ENCODE measurements at regions not wholly inside any gene's neighbourhood (a gene's known extent, or its start where the extent isn't known, plus 50 kb on each side); places are given as distances from the start of the nearest gene placed in this dataset.

- DNase-seq = no peak
Measured at GRCh38 chr1:240004086-240004749, 87.5 kb upstream of the FMN2 start.

GRCh38 chr1:240005997-240006650 lies 85.6 kb upstream of the FMN2 start:
- DNase-seq = no peak

GRCh38 chr1:240008298-240008697 lies 83.4 kb upstream of the FMN2 start:
- DNase-seq = no peak

- no peak for DNase-seq
Measured at GRCh38 chr1:240014051-240014450, 77.6 kb upstream of the FMN2 start.

- DNase-seq = no peak
Measured at GRCh38 chr1:240018617-240019016, 73.1 kb upstream of the FMN2 start.

GRCh38 chr1:240019524-240019923 lies 72.2 kb upstream of the FMN2 start:
- no peak for DNase-seq

- no peak for DNase-seq
Measured at GRCh38 chr1:240020871-240021270, 70.8 kb upstream of the FMN2 start.

- no peak for DNase-seq
Measured at GRCh38 chr1:240021709-240022108, 70.0 kb upstream of the FMN2 start.

- no peak for DNase-seq
Measured at GRCh38 chr1:240027059-240027462, 64.6 kb upstream of the FMN2 start.

- no peak for DNase-seq
Measured at GRCh38 chr1:240029418-240029817, 62.3 kb upstream of the FMN2 start.

GRCh38 chr1:240030236-240030635 lies 61.4 kb upstream of the FMN2 start:
- no peak for DNase-seq

- no peak for DNase-seq
Measured at GRCh38 chr1:240031009-240031408, 60.7 kb upstream of the FMN2 start.

GRCh38 chr1:240031414-240031813 lies 60.3 kb upstream of the FMN2 start:
- DNase-seq = no peak

- DNase-seq = no peak
Measured at GRCh38 chr1:240033406-240033805, 58.3 kb upstream of the FMN2 start.

GRCh38 chr1:240036526-240036925 lies 55.2 kb upstream of the FMN2 start:
- no peak for DNase-seq

Data from NCI-H2171 (cell line).